HAP-1 (cell line): ENCODE measurements at regions not wholly inside any gene's neighbourhood (a gene's known extent, or its start where the extent isn't known, plus 50 kb on each side); places are given as distances from the start of the nearest gene placed in this dataset.

Experiments used
- DNase-seq, 2 experiments: peaks; one replicate each; pipeline ENCODE4 v3.0.0-alpha.2; 2016 to 2020; ENCODE audit warnings: low spot score in 2 of 2
- H3K27me3 ChIP-seq: fragments of 250-450 bp; sonication (Bioruptor Pico); 2 replicates; pipeline ENCODE4 v1.5.1; 2020; ENCODE audit warnings: low read depth, mild to moderate bottlenecking, moderate library complexity
- H3K36me3 ChIP-seq: fragments of 250-450 bp; sonication (Bioruptor Pico); replicated peaks from 2 replicates; pipeline ENCODE4 v1.5.1; 2020; ENCODE audit warnings: mild to moderate bottlenecking
- H3K4me1 ChIP-seq: fragments of 250-450 bp; sonication (Bioruptor Pico); 2 replicates; pipeline ENCODE4 v1.5.1; 2020; ENCODE audit warnings: mild to moderate bottlenecking
- H3K4me3 ChIP-seq: fragments of 250-450 bp; sonication (Bioruptor Pico); 2 replicates; pipeline ENCODE4 v1.5.1; 2020; ENCODE audit warnings: mild to moderate bottlenecking, moderate library complexity
- H3K9me3 ChIP-seq: fragments of 250-450 bp; sonication (Bioruptor Pico); 2 replicates; pipeline ENCODE4 v1.5.1; 2020; ENCODE audit warnings: mild to moderate bottlenecking, moderate library complexity
- in situ Hi-C: fragments of 300-500 bp; cut with MboI; formaldehyde crosslinking; loops from 3 replicates; pipeline ENCODE4 v1.14.3; 2020; ENCODE audit warnings: low sequenced_read_pairs, inconsistent platforms, mixed read lengths

GRCh38 chr13:85432881-85433280, 366.3 kb downstream of the SLITRK6 start:
- no peaks in the 10 kb centered on the region for H3K9me3 ChIP-seq
- H3K4me1 ChIP-seq, result no peaks in the 10 kb centered on the region
- no peak overlapping the region for H3K4me3 ChIP-seq
- DNase-seq, result no peak
- no peaks in the 10 kb centered on the region for H3K36me3 ChIP-seq
- no peaks in the 10 kb centered on the region for H3K27me3 ChIP-seq
- in situ Hi-C loops, result no loop called here

- no peak for DNase-seq
Observed at GRCh38 chr13:85431720-85432119, 367.5 kb downstream of the SLITRK6 start.

GRCh38 chr13:85430216-85430794, 368.9 kb downstream of the SLITRK6 start:
- no peaks in the 10 kb centered on the region for H3K27me3 ChIP-seq
- in situ Hi-C loops, result no loop called here
- no peak for DNase-seq
- H3K9me3 ChIP-seq, result no peaks in the 10 kb centered on the region
- no peak overlapping the region for H3K4me3 ChIP-seq
- H3K36me3 ChIP-seq, result no peaks in the 10 kb centered on the region
- H3K4me1 ChIP-seq, result peaks cover 3% of the 10 kb centered on the region; the same call in 1 of the 2 replicates

More at GRCh38 chr13:85431720-85432119, 367.5 kb downstream of the SLITRK6 start:
- no peaks in the 10 kb centered on the region for H3K36me3 ChIP-seq
- H3K27me3 ChIP-seq, result no peaks in the 10 kb centered on the region
- no peak overlapping the region for H3K4me3 ChIP-seq
- peaks cover 3% of the 10 kb centered on the region; the same call in 1 of the 2 replicates for H3K4me1 ChIP-seq
- in situ Hi-C loops, result no loop called here
- no peaks in the 10 kb centered on the region for H3K9me3 ChIP-seq

GRCh38 chr13:85427416-85427815, 371.8 kb downstream of the SLITRK6 start:
- in situ Hi-C loops, result no loop called here
- H3K4me1 ChIP-seq, result peaks cover 3% of the 10 kb centered on the region; the same call in 1 of the 2 replicates
- H3K9me3 ChIP-seq, result no peaks in the 10 kb centered on the region
- H3K4me3 ChIP-seq, result no peak overlapping the region
- no peaks in the 10 kb centered on the region for H3K36me3 ChIP-seq
- H3K27me3 ChIP-seq, result no peaks in the 10 kb centered on the region
- no peak for DNase-seq

GRCh38 chr13:85420136-85420535, 379.1 kb downstream of the SLITRK6 start:
- in situ Hi-C loops, result no loop called here
- no peaks in the 10 kb centered on the region for H3K36me3 ChIP-seq
- H3K4me1 ChIP-seq, result no peaks in the 10 kb centered on the region
- no peak for DNase-seq
- H3K4me3 ChIP-seq, result no peak overlapping the region
- H3K9me3 ChIP-seq, result no peaks in the 10 kb centered on the region
- H3K27me3 ChIP-seq, result no peaks in the 10 kb centered on the region

GRCh38 chr13:85419611-85420010, 379.6 kb downstream of the SLITRK6 start:
- Histone ChIP-seq H3K9me3 (no peaks in the 10 kb centered on the region), H3K4me3 (no peak overlapping the region), H3K27me3 (no peaks in the 10 kb centered on the region), H3K36me3 (no peaks in the 10 kb centered on the region), H3K4me1 (no peaks in the 10 kb centered on the region)
- in situ Hi-C loops, result no loop called here
- no peak for DNase-seq

- H3K36me3 ChIP-seq, result no peaks in the 10 kb centered on the region
- no peaks in the 10 kb centered on the region for H3K9me3 ChIP-seq
- DNase-seq, result no peak
- H3K27me3 ChIP-seq, result no peaks in the 10 kb centered on the region
- in situ Hi-C loops, result no loop called here
- H3K4me3 ChIP-seq, result no peak overlapping the region
- no peaks in the 10 kb centered on the region for H3K4me1 ChIP-seq
Observed at GRCh38 chr13:85417807-85418206, 381.4 kb downstream of the SLITRK6 start.

- in situ Hi-C loops, result no loop called here
Observed at GRCh38 chr13:85413664-85414063, 385.6 kb downstream of the SLITRK6 start.

GRCh38 chr13:85412448-85412847, 386.8 kb downstream of the SLITRK6 start:
- Histone ChIP-seq H3K4me3 (no peak overlapping the region), H3K36me3 (no peaks in the 10 kb centered on the region), H3K27me3 (no peaks in the 10 kb centered on the region), H3K4me1 (no peaks in the 10 kb centered on the region), H3K9me3 (no peaks in the 10 kb centered on the region)
- in situ Hi-C loops, result no loop called here
- DNase-seq, result no peak

More at GRCh38 chr13:85413664-85414063, 385.6 kb downstream of the SLITRK6 start:
- Histone ChIP-seq H3K36me3 (no peaks in the 10 kb centered on the region), H3K4me3 (no peak overlapping the region), H3K27me3 (no peaks in the 10 kb centered on the region), H3K4me1 (no peaks in the 10 kb centered on the region), H3K9me3 (no peaks in the 10 kb centered on the region)
- no peak for DNase-seq

GRCh38 chr13:85411591-85411990, 387.6 kb downstream of the SLITRK6 start:
- in situ Hi-C loops, result no loop called here
- Histone ChIP-seq H3K9me3 (no peaks in the 10 kb centered on the region), H3K27me3 (no peaks in the 10 kb centered on the region), H3K4me3 (no peak overlapping the region), H3K4me1 (no peaks in the 10 kb centered on the region), H3K36me3 (no peaks in the 10 kb centered on the region)
- no peak for DNase-seq

- Histone ChIP-seq H3K36me3 (no peaks in the 10 kb centered on the region), H3K4me3 (no peak overlapping the region), H3K4me1 (no peaks in the 10 kb centered on the region), H3K9me3 (no peaks in the 10 kb centered on the region), H3K27me3 (no peaks in the 10 kb centered on the region)
- in situ Hi-C loops, result no loop called here
- no peak for DNase-seq
Observed at GRCh38 chr13:85408415-85408814, 390.8 kb downstream of the SLITRK6 start.

- Histone ChIP-seq H3K36me3 (no peaks in the 10 kb centered on the region), H3K4me1 (no peaks in the 10 kb centered on the region), H3K27me3 (no peaks in the 10 kb centered on the region), H3K4me3 (no peak overlapping the region), H3K9me3 (no peaks in the 10 kb centered on the region)
- DNase-seq, result no peak
- in situ Hi-C loops, result no loop called here
Observed at GRCh38 chr13:85406269-85406975, 392.8 kb downstream of the SLITRK6 start.

- Histone ChIP-seq H3K4me1 (no peaks in the 10 kb centered on the region), H3K4me3 (no peak overlapping the region), H3K36me3 (no peaks in the 10 kb centered on the region), H3K27me3 (no peaks in the 10 kb centered on the region), H3K9me3 (no peaks in the 10 kb centered on the region)
- DNase-seq, result no peak
- in situ Hi-C loops, result no loop called here
Observed at GRCh38 chr13:85405316-85405897, 393.8 kb downstream of the SLITRK6 start.

GRCh38 chr13:85386424-85386823, 412.8 kb downstream of the SLITRK6 start:
- H3K9me3 ChIP-seq, result no peaks in the 10 kb centered on the region; the same call in 1 of the 2 replicates
- no peak overlapping the region for H3K4me3 ChIP-seq
- H3K27me3 ChIP-seq, result no peaks in the 10 kb centered on the region
- in situ Hi-C loops, result no loop called here
- H3K4me1 ChIP-seq, result no peaks in the 10 kb centered on the region
- H3K36me3 ChIP-seq, result no peaks in the 10 kb centered on the region
- no peak for DNase-seq
